ENCODE measurements at regions not wholly inside any gene's neighbourhood (a gene's known extent, or its start where the extent isn't known, plus 50 kb on each side); places are given as distances from the start of the nearest gene placed in this dataset.

DNA sequence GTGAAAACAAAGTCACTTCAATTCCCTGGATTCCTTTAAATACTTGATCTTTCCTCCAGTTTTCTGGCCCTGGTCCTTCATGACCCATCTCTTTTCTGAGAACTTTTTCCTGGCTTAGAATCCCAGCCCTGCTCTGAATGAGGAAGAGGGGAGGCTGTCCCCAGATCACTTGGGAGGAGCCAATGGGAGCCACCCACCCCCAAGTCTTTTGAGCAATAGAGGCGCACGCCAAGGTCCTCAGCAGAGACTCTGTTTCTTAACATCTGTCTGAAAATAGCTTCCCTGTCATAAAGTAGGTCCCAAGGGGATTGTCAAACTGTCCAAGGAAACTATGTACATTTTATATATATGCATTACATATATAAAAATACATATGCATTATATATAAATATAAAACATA, 126.8 kb downstream of the ADRA2A start:
- H2BK12ac ChIP-seq (ENCODE audit: insufficient read length, low read depth, low read length): no peak overlapping the region
- H2AFZ ChIP-seq (ENCODE audit: low read length): no peak overlapping the region
- no peak overlapping the region for H3K56ac ChIP-seq (ENCODE audit: insufficient read length, low read depth, low read length)
- H2AK5ac ChIP-seq (ENCODE audit: insufficient read length, low read length): no peak overlapping the region
- no peak overlapping the region for H3K4me2 ChIP-seq (ENCODE audit: insufficient read depth, insufficient read length, low read length)
- peaks cover 11 to 12% of the 10 kb centered on the region in 2 experiments for H3K4me1 Mint-ChIP-seq
- H4K20me1 ChIP-seq (ENCODE audit: control insufficient read depth, insufficient read depth, insufficient read length): no peaks in the 10 kb centered on the region
- H3K9me3 ChIP-seq (ENCODE audit: control insufficient read depth, low read depth, low read length): no peaks in the 10 kb centered on the region
- H4K5ac ChIP-seq (ENCODE audit: insufficient read length, low read depth, low read length): no peak overlapping the region
- no peak overlapping the region for H4K8ac ChIP-seq (replicated peaks; ENCODE audit: insufficient read length, low read depth, low read length)
- no peak overlapping the region for H3K27ac ChIP-seq (ENCODE audit: insufficient read length, low read depth, low read length)
- no peaks in the 10 kb centered on the region for H3K27me3 ChIP-seq (ENCODE audit: insufficient read depth, low read length)
- no peaks in the 10 kb centered on the region for H3K4me1 ChIP-seq (ENCODE audit: insufficient read depth, low read length)
- no peak overlapping the region for H2BK15ac ChIP-seq (ENCODE audit: low read depth, low read length)
- no peak overlapping the region for H3K23ac ChIP-seq (ENCODE audit: insufficient read length, low read depth, low read length)
- H3K9me3 Mint-ChIP-seq: no peaks in the 10 kb centered on the region
- TF ChIP-seq, protein P1, sequence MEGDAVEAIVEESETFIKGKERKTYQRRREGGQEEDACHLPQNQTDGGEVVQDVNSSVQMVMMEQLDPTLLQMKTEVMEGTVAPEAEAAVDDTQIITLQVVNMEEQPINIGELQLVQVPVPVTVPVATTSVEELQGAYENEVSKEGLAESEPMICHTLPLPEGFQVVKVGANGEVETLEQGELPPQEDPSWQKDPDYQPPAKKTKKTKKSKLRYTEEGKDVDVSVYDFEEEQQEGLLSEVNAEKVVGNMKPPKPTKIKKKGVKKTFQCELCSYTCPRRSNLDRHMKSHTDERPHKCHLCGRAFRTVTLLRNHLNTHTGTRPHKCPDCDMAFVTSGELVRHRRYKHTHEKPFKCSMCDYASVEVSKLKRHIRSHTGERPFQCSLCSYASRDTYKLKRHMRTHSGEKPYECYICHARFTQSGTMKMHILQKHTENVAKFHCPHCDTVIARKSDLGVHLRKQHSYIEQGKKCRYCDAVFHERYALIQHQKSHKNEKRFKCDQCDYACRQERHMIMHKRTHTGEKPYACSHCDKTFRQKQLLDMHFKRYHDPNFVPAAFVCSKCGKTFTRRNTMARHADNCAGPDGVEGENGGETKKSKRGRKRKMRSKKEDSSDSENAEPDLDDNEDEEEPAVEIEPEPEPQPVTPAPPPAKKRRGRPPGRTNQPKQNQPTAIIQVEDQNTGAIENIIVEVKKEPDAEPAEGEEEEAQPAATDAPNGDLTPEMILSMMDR (conservative IDR thresholded peaks at IDR 0.05): no peak
- H3K79me2 ChIP-seq (ENCODE audit: insufficient read depth, low read length): no peaks in the 10 kb centered on the region
- no peak overlapping the region for H2BK120ac ChIP-seq (ENCODE audit: low read depth, low read length, poor library complexity, severe bottlenecking)
- no peak overlapping the region for H4K91ac ChIP-seq (ENCODE audit: insufficient read length, low read depth, low read length)
- DNase-seq: no peak
- H3K4ac ChIP-seq (ENCODE audit: low read depth, low read length): no peak overlapping the region
- no CpG with 5 or more reads among the region's 2 CpGs for WGBS (ENCODE audit: extremely low coverage, insufficient read length, low lambda C conversion rate)
- H3K18ac ChIP-seq (ENCODE audit: insufficient read length, low read depth, low read length): no peak overlapping the region
- H3T11ph ChIP-seq (ENCODE audit: low read length): no peak overlapping the region
- no peak overlapping the region for H3K4me3 Mint-ChIP-seq
- peaks cover 6% of the 10 kb centered on the region for H3K27me3 Mint-ChIP-seq (ENCODE audit: low read depth)
- no peak overlapping the region for H2BK20ac ChIP-seq (ENCODE audit: low read depth, low read length, poor library complexity, severe bottlenecking)
- H3K23me2 ChIP-seq (ENCODE audit: insufficient read length, low read depth, low read length, poor library complexity, severe bottlenecking): no peaks in the 10 kb centered on the region
- H3K79me1 ChIP-seq (ENCODE audit: insufficient read depth, low read depth, low read length, poor library complexity, severe bottlenecking): no peaks in the 10 kb centered on the region
- no peak overlapping the region for H2BK5ac ChIP-seq (ENCODE audit: insufficient read length, low read length)
- H3K14ac ChIP-seq (ENCODE audit: insufficient read depth, low read length): no peak overlapping the region
- H3K27ac Mint-ChIP-seq: no peak overlapping the region
- H3K9ac ChIP-seq (ENCODE audit: extremely low read depth, insufficient read length, low read length): no peak overlapping the region
- no peaks in the 10 kb centered on the region for H3K36me3 Mint-ChIP-seq (ENCODE audit: insufficient read depth in 1 of 3, low read depth in 3 of 3)
